Liver (tissue), 3 donors: ENCODE measurements at regions not wholly inside any gene's neighbourhood (a gene's known extent, or its start where the extent isn't known, plus 50 kb on each side); places are given as distances from the start of the nearest gene placed in this dataset.
"Not testable (repeated sequence)": the region's sequence is repeated elsewhere in the genome, so short reads cannot be mapped to it uniquely, and the experiment has no call there.

Experiments
- CTCF ChIP-seq: fragments of 150-350 bp; IDR thresholded peaks from 2 replicates; pipeline ENCODE4 v1.5.1; 2017; ENCODE audit warnings: improper control_type of control experiment, low read depth, low read length; ENCODE audit not compliant: missing input control
- RAD21 ChIP-seq, 2 donors: IDR thresholded peaks; 2 replicates each; pipeline ENCODE4 v1.6.1; 2016; ENCODE audit warnings: antibody characterized with exemption in 2 of 2, mild to moderate bottlenecking in 2 of 2
- SP1 ChIP-seq: IDR thresholded peaks from 2 replicates; pipeline ENCODE4 v1.6.1; 2018; ENCODE audit warnings: antibody characterized with exemption, mild to moderate bottlenecking
- donor health status: healthy.
- donor health status: healthy.

DNA sequence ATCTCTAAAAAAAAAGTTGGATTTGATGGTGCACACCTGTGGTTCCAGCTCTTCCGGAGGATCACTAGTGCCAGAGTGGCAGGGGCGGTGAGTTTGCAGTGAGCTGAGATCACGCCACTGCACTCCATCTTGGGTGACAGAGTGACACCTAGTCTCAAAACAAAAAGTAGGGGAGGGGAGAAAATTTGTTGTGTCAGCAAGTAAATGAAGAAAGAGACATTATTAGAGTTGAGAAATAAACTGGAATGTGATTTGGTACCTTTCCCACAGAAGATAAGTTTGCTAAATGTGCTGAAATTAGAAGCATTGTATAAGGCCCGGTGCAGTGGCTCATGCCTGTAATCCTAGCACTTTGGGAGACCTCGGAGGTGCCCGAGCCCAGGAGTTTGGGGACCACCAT is 54.0 kb upstream of the PPIAL4F start:
- TF ChIP-seq CTCF; SP1; RAD21 (IDR thresholded peaks at IDR 0.05): not testable (repeated sequence)
